COR-L47 (cell line): ENCODE measurements at regions not wholly inside any gene's neighbourhood (a gene's known extent, or its start where the extent isn't known, plus 50 kb on each side); places are given as distances from the start of the nearest gene placed in this dataset.

ENCODE experiments used
- DNase-seq: peaks from one replicate; lab custom pipeline; 2025; lab: John Stamatoyannopoulos, UW

DNA sequence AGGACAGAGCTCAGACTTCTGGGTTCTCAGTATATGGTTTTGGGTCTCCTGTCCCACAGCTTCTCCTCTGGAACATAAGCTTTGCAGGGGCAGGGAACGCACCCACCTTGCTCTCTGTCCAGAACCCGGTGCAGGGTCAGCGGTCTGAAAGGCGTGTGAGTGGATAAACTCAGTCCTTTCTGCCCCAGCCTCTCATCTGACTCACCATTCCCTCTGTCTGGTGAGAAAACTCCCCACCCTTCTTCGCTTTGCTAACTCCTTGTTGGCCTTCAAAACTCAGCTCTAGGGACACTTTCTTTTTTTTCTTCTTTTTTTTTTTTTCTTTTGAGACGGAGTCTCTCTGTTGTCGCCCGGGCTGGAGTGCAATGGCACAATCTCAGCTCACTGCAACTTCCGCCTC is 68.9 kb upstream of the NUP50 start:
- DNase-seq = no peak

- DNase-seq = peak; percentile 62
Measured at GRCh38 chr22:45096256-45096907, 67.3 kb upstream of the NUP50 start.

GRCh38 chr22:45097061-45097460 is 66.7 kb upstream of the NUP50 start:
- no peak for DNase-seq

DNA sequence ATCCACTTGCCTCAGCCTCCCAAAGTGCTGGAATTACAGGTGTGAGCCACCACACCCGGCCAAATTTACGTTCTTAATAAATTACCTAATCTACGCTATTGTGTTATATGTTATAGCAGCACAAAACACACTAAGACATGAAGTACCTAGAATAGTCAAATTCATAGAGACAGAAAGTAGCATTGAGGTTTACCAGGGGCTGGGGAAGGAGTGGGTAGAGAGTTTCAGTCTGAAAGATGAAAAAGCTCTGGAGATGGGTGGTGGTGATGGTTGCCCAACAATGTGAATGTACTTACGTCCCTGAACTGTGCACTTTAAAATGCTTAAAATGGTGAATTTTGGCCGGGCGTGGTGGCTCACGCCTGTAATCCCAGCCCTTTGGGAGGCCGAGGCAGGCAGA is 65.7 kb upstream of the NUP50 start:
- DNase-seq = no peak

DNA sequence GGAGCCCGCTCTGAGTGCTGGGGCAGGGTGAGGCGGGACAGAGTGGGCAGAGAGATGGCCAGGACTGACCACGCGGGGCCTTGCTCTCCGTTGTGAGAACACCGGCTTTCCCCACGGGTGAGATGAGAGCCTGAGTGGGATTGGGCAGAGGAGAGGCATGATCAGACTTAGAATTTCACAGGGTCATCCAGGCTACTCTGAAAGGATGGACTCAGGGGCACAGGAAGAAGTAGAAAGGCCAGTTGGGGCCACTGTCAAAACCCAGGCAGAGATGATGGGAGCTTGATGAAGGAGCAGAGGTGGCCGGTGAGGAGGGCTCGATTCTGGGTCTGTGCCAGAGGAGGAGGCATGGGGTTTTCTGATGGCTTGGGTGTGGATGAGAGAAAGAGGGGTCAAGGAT is 63.8 kb upstream of the NUP50 start:
- no peak for DNase-seq

DNA sequence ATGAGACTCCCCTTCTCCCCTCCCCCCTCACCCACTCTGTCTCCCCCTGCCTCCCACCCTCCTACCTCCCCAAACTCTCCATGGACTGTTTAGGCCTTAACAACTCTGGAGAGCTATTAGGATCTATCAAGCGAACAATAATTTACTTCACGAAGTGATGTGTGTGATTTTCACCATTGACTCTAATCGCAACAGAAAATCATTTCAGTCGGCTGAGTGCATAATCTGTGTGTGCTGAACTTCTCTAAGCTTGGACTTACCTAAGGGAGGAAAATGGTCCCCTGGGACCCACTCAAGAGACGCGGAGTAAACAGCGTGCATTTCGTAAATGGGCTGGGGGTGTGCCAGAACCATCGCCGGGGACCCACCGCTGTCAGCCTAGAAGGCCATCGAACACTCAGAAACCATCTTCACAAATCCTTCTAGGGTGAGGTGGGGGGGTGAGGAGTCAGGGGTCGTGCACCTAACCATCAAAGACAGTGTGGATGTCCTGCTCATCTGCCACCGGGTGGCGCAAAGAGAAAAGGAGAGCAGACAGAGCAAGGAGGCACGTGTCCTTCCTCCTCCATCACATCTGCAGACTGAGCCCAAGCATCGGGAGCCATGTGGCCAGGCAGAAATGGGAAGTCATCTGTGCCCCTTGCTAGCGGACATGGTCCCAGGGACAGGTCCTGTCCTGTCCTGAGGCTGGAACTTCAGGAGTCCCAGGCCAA is 62.1 kb upstream of the NUP50 start:
- DNase-seq = peak; percentile 22

- no peak for DNase-seq
Measured at GRCh38 chr22:45102896-45103420, 60.8 kb upstream of the NUP50 start.

DNA sequence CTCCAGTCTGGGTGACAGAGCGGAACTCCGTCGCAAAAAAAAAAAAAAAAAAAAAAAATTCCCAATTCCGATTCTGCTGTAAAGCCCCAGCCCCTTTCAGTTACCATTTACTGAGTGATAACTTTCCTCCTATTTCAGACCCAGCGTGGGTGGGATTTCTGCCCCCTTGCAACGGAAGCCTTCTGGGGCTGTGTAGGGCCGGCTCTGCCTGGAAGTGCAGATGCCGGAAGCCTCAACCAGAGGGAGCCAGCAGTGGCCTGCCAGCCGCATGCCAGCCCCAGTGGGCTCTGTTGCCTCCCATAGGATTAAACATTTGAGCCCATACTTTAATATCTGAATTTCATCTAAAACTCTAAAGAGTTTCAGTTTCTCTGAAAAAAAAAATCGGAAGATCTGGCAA is 60.0 kb upstream of the NUP50 start:
- DNase-seq = no peak

- no peak for DNase-seq
Measured at GRCh38 chr22:45104313-45104712, 59.4 kb upstream of the NUP50 start.

GRCh38 chr22:45105281-45105702 is 58.4 kb upstream of the NUP50 start:
- peak; percentile 27 for DNase-seq

GRCh38 chr22:45107671-45108070 is 56.1 kb upstream of the NUP50 start:
- no peak for DNase-seq

DNA sequence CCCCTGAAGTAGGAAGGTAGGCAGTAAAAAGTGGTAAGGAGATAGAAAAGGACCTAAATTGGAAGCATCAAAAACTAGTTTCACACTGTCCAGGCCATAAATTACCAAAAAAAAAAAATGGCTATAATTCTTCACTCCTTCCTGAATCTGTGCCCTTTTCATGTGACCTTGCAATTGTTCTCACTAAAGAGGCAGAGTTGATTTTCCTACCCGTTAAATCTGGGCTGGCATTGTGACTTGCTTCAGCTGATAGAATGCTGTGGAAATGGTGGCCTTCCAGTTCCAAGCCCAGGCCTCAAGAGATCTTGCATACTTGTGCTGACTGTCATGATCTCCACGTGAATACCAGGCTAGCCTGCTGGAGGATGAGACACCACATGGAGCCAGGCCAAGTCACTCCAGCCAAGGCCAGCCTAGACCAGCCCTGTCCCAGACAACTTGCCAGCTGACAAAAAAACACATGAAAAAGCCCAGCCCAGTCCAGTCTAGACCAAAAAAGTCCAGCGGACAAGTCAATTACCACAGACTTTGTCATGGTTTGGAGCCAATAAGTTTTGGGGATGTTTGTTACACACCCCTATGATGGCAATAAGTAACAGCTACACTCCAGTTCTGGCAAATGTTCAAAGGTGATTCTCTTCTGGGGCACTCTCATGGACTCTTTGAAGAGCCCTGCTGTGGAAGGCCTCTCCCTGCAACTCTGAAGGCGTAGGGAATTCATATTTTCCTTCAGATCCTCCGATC is 51.4 kb upstream of the NUP50 start:
- no peak for DNase-seq
